Esophagus squamous epithelium (tissue), 4 donors: ENCODE measurements at regions not wholly inside any gene's neighbourhood (a gene's known extent, or its start where the extent isn't known, plus 50 kb on each side); places are given as distances from the start of the nearest gene placed in this dataset.

Experiments used
- POLR2A ChIP-seq, 4 donors: fragments of 450-650 bp; IDR thresholded peaks; one replicate each; pipeline ENCODE4 v1.6.1; 2017; ENCODE audit warnings: antibody characterized with exemption in 4 of 4, mild to moderate bottlenecking in 4 of 4, moderate library complexity in 3 of 4
- TF ChIP-seq, protein P1 (sequence below), 6 experiments: fragments of 450-650 bp in 4 of 6; fragments of 200-600 bp in 2 of 6; sonication (generic) in 2 of 6; IDR thresholded peaks; one replicate each; pipeline ENCODE4 v1.5.1; 2016 to 2019; ENCODE audit warnings: antibody characterized with exemption in 6 of 6, mild to moderate bottlenecking in 4 of 6, moderate library complexity in 4 of 6

DNA sequence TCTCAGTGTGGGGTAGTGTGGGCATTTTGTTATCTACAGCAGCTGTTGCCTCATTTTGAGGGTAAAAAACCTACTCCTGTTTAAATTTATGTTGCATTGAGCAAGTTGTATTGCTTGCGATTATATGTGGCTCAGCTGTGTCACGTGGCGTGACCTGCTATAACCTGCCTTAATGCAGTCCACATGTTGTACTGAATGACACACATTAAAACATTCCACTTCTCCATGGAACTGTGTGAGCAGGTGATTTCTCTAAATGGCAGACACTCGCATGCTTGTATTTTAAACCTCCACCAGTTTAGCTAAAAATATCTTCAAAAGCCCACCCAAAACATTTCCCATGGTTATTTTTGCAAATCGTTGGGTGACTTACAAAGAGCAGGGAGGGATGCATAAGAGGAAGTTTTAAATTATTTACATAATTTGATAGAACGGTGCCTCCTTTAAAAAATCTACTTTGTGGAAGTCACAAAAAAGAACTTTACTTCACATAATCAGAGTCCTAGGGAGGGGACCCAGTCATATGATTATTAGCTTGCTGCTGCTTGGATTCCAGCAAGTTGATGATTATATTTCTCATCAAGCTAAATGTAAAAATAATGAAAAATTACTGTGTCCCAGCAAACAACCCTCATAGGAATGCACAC, 163.3 kb upstream of the ZEB2 start:
- TF ChIP-seq, protein P1, sequence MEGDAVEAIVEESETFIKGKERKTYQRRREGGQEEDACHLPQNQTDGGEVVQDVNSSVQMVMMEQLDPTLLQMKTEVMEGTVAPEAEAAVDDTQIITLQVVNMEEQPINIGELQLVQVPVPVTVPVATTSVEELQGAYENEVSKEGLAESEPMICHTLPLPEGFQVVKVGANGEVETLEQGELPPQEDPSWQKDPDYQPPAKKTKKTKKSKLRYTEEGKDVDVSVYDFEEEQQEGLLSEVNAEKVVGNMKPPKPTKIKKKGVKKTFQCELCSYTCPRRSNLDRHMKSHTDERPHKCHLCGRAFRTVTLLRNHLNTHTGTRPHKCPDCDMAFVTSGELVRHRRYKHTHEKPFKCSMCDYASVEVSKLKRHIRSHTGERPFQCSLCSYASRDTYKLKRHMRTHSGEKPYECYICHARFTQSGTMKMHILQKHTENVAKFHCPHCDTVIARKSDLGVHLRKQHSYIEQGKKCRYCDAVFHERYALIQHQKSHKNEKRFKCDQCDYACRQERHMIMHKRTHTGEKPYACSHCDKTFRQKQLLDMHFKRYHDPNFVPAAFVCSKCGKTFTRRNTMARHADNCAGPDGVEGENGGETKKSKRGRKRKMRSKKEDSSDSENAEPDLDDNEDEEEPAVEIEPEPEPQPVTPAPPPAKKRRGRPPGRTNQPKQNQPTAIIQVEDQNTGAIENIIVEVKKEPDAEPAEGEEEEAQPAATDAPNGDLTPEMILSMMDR (IDR thresholded peaks at IDR 0.05), result no peak
- TF ChIP-seq POLR2A (IDR thresholded peaks at IDR 0.05), result no peak
